GM13977 (cell line): ENCODE measurements at regions not wholly inside any gene's neighbourhood (a gene's known extent, or its start where the extent isn't known, plus 50 kb on each side); places are given as distances from the start of the nearest gene placed in this dataset.

Source experiments
- DNase-seq: peaks from one replicate; pipeline ENCODE4 v3.0.0; 2012; ENCODE audit warnings: low spot score
- CTCF ChIP-seq: IDR thresholded peaks from 2 replicates; pipeline ENCODE4 v1.5.1; 2012; ENCODE audit warnings: mild to moderate bottlenecking, control low read depth; ENCODE audit not compliant: insufficient read depth; ENCODE audit errors: extremely low read depth, missing control alignments
- in situ Hi-C: fragments of 300-500 bp; cut with MboI; formaldehyde crosslinking; loops from one replicate; pipeline ENCODE4 v1.12.0; 2022; ENCODE audit warnings: low sequenced_read_pairs, low pct_unique_long_range_greater_than_20kb, mixed read lengths, inconsistent platforms; ENCODE audit not compliant: unreplicated experiment

- TF ChIP-seq CTCF, result no peak
- no peak for DNase-seq
- in situ Hi-C loops, result no loop called here
Measured at GRCh38 chr14:30482276-30482675, 76.7 kb upstream of the G2E3 start.

GRCh38 chr14:30484201-30484600 is 74.8 kb upstream of the G2E3 start:
- in situ Hi-C loops, result no loop called here
- no peak for DNase-seq
- TF ChIP-seq CTCF, result no peak

- DNase-seq, result no peak
- in situ Hi-C loops, result no loop called here
- no peak for TF ChIP-seq CTCF
Measured at GRCh38 chr14:30484976-30485375, 74.0 kb upstream of the G2E3 start.

GRCh38 chr14:30496852-30497251 is 62.1 kb upstream of the G2E3 start:
- TF ChIP-seq CTCF, result no peak
- no peak for DNase-seq
- in situ Hi-C loops, result no loop called here

GRCh38 chr14:30499358-30499757 is 59.6 kb upstream of the G2E3 start:
- no peak for TF ChIP-seq CTCF
- in situ Hi-C loops, result no loop called here
- DNase-seq, result no peak

- no peak for DNase-seq
- in situ Hi-C loops, result no loop called here
- no peak for TF ChIP-seq CTCF
Measured at GRCh38 chr14:30500222-30500621, 58.7 kb upstream of the G2E3 start.

GRCh38 chr14:30507209-30507608 is 51.7 kb upstream of the G2E3 start:
- DNase-seq, result no peak
- in situ Hi-C loops, result no loop called here
- TF ChIP-seq CTCF, result no peak
